ENCODE measurements at regions not wholly inside any gene's neighbourhood (a gene's known extent, or its start where the extent isn't known, plus 50 kb on each side); places are given as distances from the start of the nearest gene placed in this dataset.

DNA sequence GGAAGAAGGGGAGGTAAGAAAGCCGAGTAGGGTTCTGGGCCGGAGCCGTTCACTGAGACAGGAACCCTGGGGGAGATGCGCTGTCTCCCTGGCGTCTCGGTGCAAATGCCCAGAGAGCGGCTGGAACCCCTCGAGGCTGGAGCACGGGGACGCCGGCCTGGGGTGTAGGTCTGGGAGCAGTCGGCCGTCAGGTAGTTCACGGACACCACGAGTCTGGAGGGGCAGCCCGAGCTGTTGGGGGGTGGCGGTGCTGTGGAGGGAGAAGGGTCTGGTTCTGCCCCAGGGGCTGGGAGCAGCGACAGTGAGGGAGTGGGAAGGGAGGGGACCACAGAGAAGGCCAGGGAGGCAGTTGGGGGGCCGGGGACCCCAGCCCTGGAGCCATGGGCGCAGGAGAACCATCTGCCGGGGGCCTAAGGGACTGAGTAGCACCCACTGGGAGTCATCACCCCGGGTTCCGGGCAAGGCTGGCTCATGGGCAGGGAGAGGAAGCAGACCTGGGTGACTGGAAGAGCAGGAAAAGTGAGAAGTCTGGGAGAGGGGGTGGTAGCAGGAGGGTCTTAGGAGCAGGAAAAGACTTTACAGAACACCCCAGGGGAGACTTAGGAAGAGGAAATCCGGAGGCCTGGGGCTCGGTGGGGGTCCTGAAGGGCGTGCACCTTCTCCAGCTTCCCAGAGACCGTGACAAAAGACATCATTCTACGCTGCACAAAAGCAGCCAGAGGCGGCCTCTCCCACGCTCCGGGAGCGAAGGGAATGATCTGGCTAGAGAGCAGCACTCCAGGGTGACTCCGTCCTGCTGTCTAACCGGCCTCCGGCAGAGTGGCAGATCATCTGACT lies 173.1 kb upstream of the SOX1 start:
- H3K9me3 ChIP-seq (ENCODE audit: control insufficient read depth, low read length), result no peaks in the 10 kb centered on the region
- H3K4me3 ChIP-seq (ENCODE audit: insufficient read depth, low read depth, low read length), result peak overlapping the region; percentile 45
- H3K27me3 ChIP-seq (ENCODE audit: control insufficient read depth, insufficient read depth, low read length, poor library complexity, severe bottlenecking), result peaks cover 34% of the 10 kb centered on the region
- 7% methylated on average over 35 of the region's 35 CpGs for WGBS, 2 experiments
- H3K4me1 ChIP-seq (ENCODE audit: control insufficient read depth, insufficient read depth, low read length), result peaks cover 26% of the 10 kb centered on the region
- H3K36me3 ChIP-seq (ENCODE audit: control insufficient read depth, insufficient read depth, low read length), result no peaks in the 10 kb centered on the region
- peak overlapping the region; percentile 81 for H3K27ac ChIP-seq (ENCODE audit: insufficient read depth, low read depth, low read length, poor library complexity, severe bottlenecking)

DNA sequence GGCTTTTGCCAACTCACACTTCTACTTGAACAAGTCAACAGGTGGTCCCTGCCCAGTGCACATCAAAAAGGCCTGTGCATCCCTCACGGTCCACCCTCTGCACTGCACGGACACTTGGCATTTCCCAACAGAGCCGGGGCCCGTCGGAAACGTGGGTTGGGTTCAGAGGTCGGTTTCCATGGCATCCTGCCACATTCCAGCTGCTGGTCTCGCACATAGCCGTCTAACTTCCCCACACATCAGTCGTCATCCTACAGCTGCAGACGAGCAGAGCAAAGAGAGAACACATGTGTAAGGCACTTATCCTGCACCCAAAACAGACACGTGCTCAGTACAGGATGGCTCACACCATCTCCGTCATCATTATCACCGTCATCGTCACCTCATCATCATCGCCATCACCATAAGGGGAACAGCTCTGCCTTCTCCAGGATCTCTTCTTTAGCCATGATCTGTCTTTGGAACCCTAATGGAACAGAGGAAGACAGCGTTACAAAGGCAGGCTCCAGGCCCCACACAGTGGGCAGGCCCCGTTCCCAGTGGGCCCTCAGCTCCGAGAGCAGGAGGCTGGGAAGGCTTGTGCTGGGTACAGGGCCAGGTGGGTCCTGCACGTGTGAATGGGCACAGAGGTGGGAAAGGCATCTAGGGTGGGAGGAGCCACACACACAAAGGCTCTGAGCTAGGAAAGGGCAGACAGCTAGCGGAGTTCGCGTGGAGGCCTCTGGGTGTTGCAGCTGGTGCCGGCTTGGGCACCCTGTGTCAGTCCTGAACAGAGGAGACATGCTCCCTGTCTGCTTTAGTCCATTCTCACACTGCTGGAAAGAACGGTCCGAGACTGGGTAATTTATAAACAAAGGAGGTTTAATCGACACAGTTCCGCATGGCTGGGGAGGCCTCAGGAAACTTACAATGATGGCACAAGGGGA lies 170.8 kb upstream of the SOX1 start:
- H3K27me3 ChIP-seq (ENCODE audit: control insufficient read depth, insufficient read depth, low read length, poor library complexity, severe bottlenecking), result peaks cover 32% of the 10 kb centered on the region
- H3K9me3 ChIP-seq (ENCODE audit: control insufficient read depth, low read length), result no peaks in the 10 kb centered on the region
- 82 to 84% methylated on average over 28 of the region's 28 CpGs for WGBS, 2 experiments
- H3K27ac ChIP-seq (ENCODE audit: insufficient read depth, low read depth, low read length, poor library complexity, severe bottlenecking), result no peak overlapping the region
- peaks cover 32% of the 10 kb centered on the region for H3K4me1 ChIP-seq (ENCODE audit: control insufficient read depth, insufficient read depth, low read length)
- H3K4me3 ChIP-seq (ENCODE audit: insufficient read depth, low read depth, low read length), result no peak overlapping the region
- H3K36me3 ChIP-seq (ENCODE audit: control insufficient read depth, insufficient read depth, low read length), result no peaks in the 10 kb centered on the region

DNA sequence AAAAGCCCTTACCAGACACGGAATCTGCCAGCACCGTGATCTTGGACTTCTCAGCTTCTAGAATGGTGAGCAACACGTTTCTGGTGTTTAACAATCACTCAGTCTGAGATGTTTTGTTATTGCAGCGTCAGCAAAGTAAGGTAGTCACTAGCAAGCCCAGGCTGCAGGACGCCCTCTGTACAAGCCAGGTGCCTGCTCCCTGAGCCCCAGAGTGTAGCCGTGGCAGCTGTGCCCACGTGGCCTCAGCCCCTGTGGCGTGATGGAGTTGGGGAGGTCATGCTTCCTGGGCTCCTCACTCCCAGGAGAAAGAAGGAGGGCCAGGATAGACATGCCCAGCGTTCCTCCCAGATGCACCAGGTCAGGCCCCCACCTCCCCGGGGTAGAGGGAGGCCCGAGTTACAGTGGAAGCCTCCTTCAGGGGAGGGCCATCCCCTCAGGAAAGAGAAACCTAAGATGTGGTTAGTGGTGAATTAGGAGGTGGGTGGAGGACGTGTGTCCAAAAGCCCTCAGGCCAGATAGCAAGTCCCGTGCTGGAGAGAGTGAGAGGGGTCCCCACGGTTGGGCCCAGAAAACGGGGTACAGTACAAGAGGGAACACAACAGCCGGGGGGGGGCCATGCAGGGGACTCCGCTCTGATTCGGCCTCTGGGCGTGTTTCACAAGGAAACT lies 169.6 kb upstream of the SOX1 start:
- H3K27ac ChIP-seq (ENCODE audit: insufficient read depth, low read depth, low read length, poor library complexity, severe bottlenecking), result no peak overlapping the region
- peaks cover 29% of the 10 kb centered on the region for H3K4me1 ChIP-seq (ENCODE audit: control insufficient read depth, insufficient read depth, low read length)
- 77 to 78% methylated on average over 18 of the region's 19 CpGs for WGBS, 2 experiments
- H3K9me3 ChIP-seq (ENCODE audit: control insufficient read depth, low read length), result no peaks in the 10 kb centered on the region
- no peaks in the 10 kb centered on the region for H3K36me3 ChIP-seq (ENCODE audit: control insufficient read depth, insufficient read depth, low read length)
- H3K27me3 ChIP-seq (ENCODE audit: control insufficient read depth, insufficient read depth, low read length, poor library complexity, severe bottlenecking), result peaks cover 21% of the 10 kb centered on the region
- H3K4me3 ChIP-seq (ENCODE audit: insufficient read depth, low read depth, low read length), result no peak overlapping the region

DNA sequence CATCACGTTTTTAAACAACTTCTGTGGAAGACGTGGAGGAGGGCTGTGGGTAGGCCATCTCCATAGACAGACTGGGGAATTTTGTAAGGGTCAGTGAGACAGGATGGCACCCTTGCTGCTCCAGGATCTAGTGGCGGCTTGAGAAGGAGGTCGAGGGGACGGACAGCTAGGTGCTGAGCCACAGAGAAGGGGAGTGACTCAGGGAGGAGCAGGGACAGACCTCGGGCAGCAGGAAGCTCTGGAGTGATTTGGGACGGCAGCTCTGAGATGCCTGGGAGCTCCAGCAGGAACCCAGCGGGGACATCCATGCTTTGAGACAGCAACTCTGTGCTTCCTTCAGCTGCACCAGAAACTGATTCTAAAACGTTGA lies 169.1 kb upstream of the SOX1 start:
- Histone ChIP-seq H3K36me3 (ENCODE audit: control insufficient read depth, insufficient read depth, low read length) (no peaks in the 10 kb centered on the region), H3K27me3 (ENCODE audit: control insufficient read depth, insufficient read depth, low read length, poor library complexity, severe bottlenecking) (peaks cover 16% of the 10 kb centered on the region), H3K4me3 (ENCODE audit: insufficient read depth, low read depth, low read length) (no peak overlapping the region), H3K27ac (ENCODE audit: insufficient read depth, low read depth, low read length, poor library complexity, severe bottlenecking) (no peak overlapping the region), H3K9me3 (ENCODE audit: control insufficient read depth, low read length) (no peaks in the 10 kb centered on the region), H3K4me1 (ENCODE audit: control insufficient read depth, insufficient read depth, low read length) (peaks cover 24% of the 10 kb centered on the region)
- 75 to 79% methylated on average over 9 of the region's 9 CpGs for WGBS, 2 experiments

DNA sequence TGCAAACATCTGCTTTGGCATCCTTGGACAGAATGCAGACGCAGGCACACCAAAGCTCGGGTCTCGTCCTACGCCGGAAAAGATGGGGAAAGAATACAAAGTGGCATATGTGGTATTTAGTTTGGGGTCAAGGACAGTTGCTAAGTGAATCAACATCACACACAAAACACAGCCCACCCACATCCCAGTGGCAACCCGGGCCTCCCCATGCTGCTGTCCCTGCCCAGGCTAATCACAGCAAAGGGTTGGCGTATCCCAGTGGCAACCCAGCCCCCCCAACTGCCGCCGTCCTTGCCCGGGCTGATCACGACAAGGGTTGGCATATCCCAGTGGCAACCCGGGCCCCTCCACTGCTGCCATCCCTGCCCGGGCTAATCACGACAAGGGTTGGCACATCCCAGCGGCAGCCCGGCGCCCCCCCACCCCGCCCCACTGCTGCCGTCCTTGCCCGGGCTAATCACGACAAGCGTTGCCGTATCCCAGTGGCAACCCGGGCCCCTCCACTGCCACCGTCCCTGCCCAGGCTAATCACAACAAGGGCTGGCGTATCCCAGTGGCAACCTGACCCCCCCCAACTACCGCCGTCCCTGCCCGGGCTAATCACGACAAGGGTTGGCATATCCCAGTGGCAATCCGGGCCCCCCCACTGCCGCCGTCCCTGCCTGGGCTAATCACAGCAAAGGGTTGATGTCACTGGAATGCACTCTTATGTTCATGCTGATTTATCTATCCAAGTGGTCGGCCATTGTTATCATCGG lies 167.8 kb upstream of the SOX1 start:
- Histone ChIP-seq H3K4me3 (ENCODE audit: insufficient read depth, low read depth, low read length) (no peak overlapping the region), H3K36me3 (ENCODE audit: control insufficient read depth, insufficient read depth, low read length) (no peaks in the 10 kb centered on the region), H3K27ac (ENCODE audit: insufficient read depth, low read depth, low read length, poor library complexity, severe bottlenecking) (no peak overlapping the region), H3K4me1 (ENCODE audit: control insufficient read depth, insufficient read depth, low read length) (peaks cover 17% of the 10 kb centered on the region), H3K9me3 (ENCODE audit: control insufficient read depth, low read length) (no peaks in the 10 kb centered on the region), H3K27me3 (ENCODE audit: control insufficient read depth, insufficient read depth, low read length, poor library complexity, severe bottlenecking) (peaks cover 7% of the 10 kb centered on the region)
- 90% methylated on average over 34 to 35 of the region's 35 CpGs for WGBS, 2 experiments

DNA sequence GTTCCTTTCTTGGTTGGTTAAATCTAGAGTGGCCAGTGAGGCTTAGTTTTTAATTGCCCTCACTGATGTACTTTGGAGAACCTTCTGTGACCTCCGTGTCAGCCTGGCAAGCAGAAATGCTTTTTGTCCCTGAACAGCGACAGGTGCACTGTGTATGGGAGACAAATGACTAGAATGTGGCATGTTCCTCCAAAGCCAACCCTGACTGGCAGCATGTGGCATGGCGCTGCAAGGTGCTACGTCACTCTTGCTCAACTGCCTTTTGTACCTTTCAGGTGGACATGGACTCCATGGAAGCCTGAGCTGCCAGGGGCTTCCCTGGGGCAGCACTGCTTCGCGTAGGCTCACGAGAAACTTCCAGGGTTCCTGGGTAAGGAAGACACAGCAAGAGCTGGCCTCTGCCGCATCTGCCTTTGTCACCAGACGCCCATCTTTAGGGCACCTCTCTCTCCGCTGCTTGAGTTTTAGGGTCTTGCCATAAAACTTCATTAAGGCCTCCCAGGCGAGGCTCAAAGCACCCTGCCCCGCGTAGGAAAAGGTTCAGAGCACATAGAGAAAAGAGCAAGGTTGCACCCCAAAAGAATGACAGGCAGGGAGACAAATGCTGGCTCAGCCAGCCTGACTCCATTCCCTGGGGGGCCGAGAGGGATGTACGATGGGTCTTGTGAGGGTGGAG lies 167.1 kb upstream of the SOX1 start:
- Histone ChIP-seq H3K4me1 (ENCODE audit: control insufficient read depth, insufficient read depth, low read length) (peaks cover 12% of the 10 kb centered on the region), H3K27me3 (ENCODE audit: control insufficient read depth, insufficient read depth, low read length, poor library complexity, severe bottlenecking) (no peaks in the 10 kb centered on the region), H3K36me3 (ENCODE audit: control insufficient read depth, insufficient read depth, low read length) (no peaks in the 10 kb centered on the region), H3K4me3 (ENCODE audit: insufficient read depth, low read depth, low read length) (no peak overlapping the region), H3K9me3 (ENCODE audit: control insufficient read depth, low read length) (no peaks in the 10 kb centered on the region), H3K27ac (ENCODE audit: insufficient read depth, low read depth, low read length, poor library complexity, severe bottlenecking) (no peak overlapping the region)
- WGBS, 2 experiments, result 94 to 96% methylated on average over 15 of the region's 15 CpGs

DNA sequence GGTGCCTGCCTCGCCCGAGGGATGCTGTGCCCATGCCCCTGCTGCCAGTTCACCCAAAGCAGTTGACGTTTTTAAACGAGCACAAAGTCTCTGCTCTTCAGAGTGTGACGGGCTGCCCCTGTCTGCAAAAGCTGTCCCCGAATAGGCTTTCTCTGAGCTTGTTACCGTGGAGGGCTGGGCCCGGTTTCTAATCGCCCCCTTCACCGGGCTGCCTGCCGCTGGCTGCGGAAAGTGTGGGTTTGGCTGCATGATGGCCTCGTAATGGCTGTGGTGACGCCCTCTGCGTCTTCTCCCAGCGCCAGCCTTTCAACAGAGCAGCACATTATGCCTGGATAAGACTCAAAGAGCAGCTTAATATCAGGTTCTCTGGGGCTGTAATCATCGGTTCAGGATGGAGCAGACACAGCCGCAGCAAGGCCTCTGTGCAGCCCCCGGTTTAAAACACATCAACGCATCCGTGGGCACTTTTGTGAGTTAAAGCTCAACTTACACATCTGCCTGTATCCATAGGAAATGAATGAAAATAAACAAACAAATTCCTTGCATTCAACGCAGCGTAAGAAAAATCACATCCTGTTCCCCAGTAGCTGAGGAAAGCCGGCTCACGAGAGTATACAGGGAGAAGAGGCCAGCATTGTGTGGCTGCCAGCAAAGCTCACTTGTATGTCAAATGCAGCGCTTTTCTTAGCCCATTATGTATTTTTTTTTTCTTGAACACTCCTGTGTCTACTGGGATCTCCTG lies 166.4 kb upstream of the SOX1 start:
- peaks cover 12% of the 10 kb centered on the region for H3K4me1 ChIP-seq (ENCODE audit: control insufficient read depth, insufficient read depth, low read length)
- H3K9me3 ChIP-seq (ENCODE audit: control insufficient read depth, low read length), result no peaks in the 10 kb centered on the region
- H3K4me3 ChIP-seq (ENCODE audit: insufficient read depth, low read depth, low read length), result no peak overlapping the region
- H3K36me3 ChIP-seq (ENCODE audit: control insufficient read depth, insufficient read depth, low read length), result no peaks in the 10 kb centered on the region
- 87 to 89% methylated on average over 26 of the region's 26 CpGs for WGBS, 2 experiments
- no peak overlapping the region for H3K27ac ChIP-seq (ENCODE audit: insufficient read depth, low read depth, low read length, poor library complexity, severe bottlenecking)
- no peaks in the 10 kb centered on the region for H3K27me3 ChIP-seq (ENCODE audit: control insufficient read depth, insufficient read depth, low read length, poor library complexity, severe bottlenecking)

DNA sequence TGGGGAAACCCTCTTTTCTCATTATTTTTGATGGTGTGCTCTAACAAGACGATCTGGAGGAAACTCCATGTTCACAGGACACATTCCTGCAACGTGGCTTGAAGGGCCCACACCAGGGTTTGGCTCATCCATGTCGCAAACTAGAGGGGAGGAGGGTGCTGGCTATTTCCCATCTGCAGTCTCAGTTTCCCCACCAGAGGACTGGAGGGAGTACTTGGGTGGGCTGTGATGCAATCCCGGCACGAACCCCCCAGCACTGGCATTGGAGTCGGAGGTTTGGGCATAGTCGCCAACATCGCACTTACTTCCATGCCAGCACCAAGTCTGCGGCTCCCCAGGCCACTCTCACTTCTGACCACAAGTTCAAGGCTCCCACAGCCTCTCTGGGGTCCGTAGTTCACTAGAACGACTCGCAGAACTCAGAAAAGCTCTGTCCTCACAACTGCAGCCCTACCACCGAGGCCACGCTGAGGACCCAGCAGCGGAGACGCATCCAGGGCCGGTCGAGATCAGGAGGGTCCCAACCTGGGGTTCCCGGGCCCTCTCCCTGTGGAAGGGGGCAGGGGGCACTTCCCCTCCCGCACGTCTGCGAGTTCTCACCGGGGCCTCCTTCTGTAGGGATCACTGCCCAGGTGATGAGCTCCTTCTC lies 165.6 kb upstream of the SOX1 start:
- H3K36me3 ChIP-seq (ENCODE audit: control insufficient read depth, insufficient read depth, low read length), result no peaks in the 10 kb centered on the region
- 93 to 96% methylated on average over 23 of the region's 23 CpGs for WGBS, 2 experiments
- H3K4me3 ChIP-seq (ENCODE audit: insufficient read depth, low read depth, low read length), result no peak overlapping the region
- peaks cover 10% of the 10 kb centered on the region for H3K4me1 ChIP-seq (ENCODE audit: control insufficient read depth, insufficient read depth, low read length)
- H3K9me3 ChIP-seq (ENCODE audit: control insufficient read depth, low read length), result no peaks in the 10 kb centered on the region
- no peaks in the 10 kb centered on the region for H3K27me3 ChIP-seq (ENCODE audit: control insufficient read depth, insufficient read depth, low read length, poor library complexity, severe bottlenecking)
- no peak overlapping the region for H3K27ac ChIP-seq (ENCODE audit: insufficient read depth, low read depth, low read length, poor library complexity, severe bottlenecking)

Measured in ectodermal cell (in vitro differentiated cells).